SKM-1 treated with dmso at 0.1 percent for 144 hours (cell line): ENCODE measurements at regions not wholly inside any gene's neighbourhood (a gene's known extent, or its start where the extent isn't known, plus 50 kb on each side); places are given as distances from the start of the nearest gene placed in this dataset.

Experiments used
- DNase-seq: peaks from one replicate; lab custom pipeline; 2025; ENCODE audit not compliant: unreplicated experiment; lab: John Stamatoyannopoulos, UW

- no peak for DNase-seq
Measured at GRCh38 chr10:120960725-120961124, 109.6 kb downstream of the WDR11 start.

GRCh38 chr10:120961795-120962755 lies 110.9 kb downstream of the WDR11 start:
- no peak for DNase-seq

- DNase-seq: no peak
Measured at GRCh38 chr10:120962756-120963593, 111.8 kb downstream of the WDR11 start.

- no peak for DNase-seq
Measured at GRCh38 chr10:120963594-120964220, 112.5 kb downstream of the WDR11 start.

- DNase-seq: no peak
Measured at GRCh38 chr10:120966657-120967045, 115.5 kb downstream of the WDR11 start.

- DNase-seq: no peak
Measured at GRCh38 chr10:120969219-120969645, 118.1 kb downstream of the WDR11 start.

GRCh38 chr10:120970595-120971529 lies 119.7 kb downstream of the WDR11 start:
- no peak for DNase-seq

GRCh38 chr10:120971671-120972070 lies 120.5 kb downstream of the WDR11 start:
- DNase-seq: no peak

GRCh38 chr10:120972259-120972658 lies 121.1 kb downstream of the WDR11 start:
- no peak for DNase-seq

GRCh38 chr10:120975072-120975867 lies 124.1 kb downstream of the WDR11 start:
- DNase-seq: no peak

GRCh38 chr10:120975868-120976225 lies 124.7 kb downstream of the WDR11 start:
- DNase-seq: no peak

- no peak for DNase-seq
Measured at GRCh38 chr10:120977897-120978296, 126.7 kb downstream of the WDR11 start.

GRCh38 chr10:120978589-120979252 lies 127.6 kb downstream of the WDR11 start:
- DNase-seq: no peak

GRCh38 chr10:120979435-120980278 lies 128.5 kb downstream of the WDR11 start:
- DNase-seq: no peak

GRCh38 chr10:120980279-120981255 lies 129.4 kb downstream of the WDR11 start:
- DNase-seq: no peak

- no peak for DNase-seq
Measured at GRCh38 chr10:120981601-120982391, 130.6 kb downstream of the WDR11 start.
